HT1080 (cell line): ENCODE measurements at regions not wholly inside any gene's neighbourhood (a gene's known extent, or its start where the extent isn't known, plus 50 kb on each side); places are given as distances from the start of the nearest gene placed in this dataset. TPM values are rescaled to one million over a fixed set of nuclear protein-coding genes. Genes with fewer than 3 reads are reported as not detected.
A peak's percentile ranks its signal among the peaks of the same experiment; 100 is the strongest.
"Not testable (repeated sequence)": the region's sequence is repeated elsewhere in the genome, so short reads cannot be mapped to it uniquely, and the experiment has no call there.

Experiments used
- DNase-seq: peaks from one replicate; pipeline ENCODE4 v3.0.0-alpha.2; 2015; ENCODE audit warnings: low read depth
- small RNA-seq: library from RNA; depleted of rRNA; stranded (forward); fragments of <200 nt; gene quantifications from one replicate; pipeline ENCODE3, GENCODE V24; 2014

DNA sequence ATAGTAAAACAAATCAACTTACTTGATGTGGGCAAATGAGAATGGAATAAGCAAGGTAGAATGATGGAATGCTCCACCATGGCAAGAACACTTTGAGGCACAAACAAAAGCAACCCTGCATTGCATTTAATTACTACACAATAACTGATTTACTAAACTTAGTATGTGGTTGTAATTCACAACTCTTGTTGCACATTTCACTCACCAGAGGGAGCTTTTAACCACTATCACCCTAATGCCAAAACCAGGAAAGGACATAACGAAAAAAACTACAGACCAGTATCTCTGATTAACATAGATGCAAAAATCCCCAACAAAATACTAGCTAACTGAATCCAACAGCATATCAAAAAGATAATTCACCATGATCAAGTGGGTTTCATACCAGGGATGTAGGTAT, 659.8 kb downstream of the CPS1 start:
- peak; percentile 24 for DNase-seq

DNA sequence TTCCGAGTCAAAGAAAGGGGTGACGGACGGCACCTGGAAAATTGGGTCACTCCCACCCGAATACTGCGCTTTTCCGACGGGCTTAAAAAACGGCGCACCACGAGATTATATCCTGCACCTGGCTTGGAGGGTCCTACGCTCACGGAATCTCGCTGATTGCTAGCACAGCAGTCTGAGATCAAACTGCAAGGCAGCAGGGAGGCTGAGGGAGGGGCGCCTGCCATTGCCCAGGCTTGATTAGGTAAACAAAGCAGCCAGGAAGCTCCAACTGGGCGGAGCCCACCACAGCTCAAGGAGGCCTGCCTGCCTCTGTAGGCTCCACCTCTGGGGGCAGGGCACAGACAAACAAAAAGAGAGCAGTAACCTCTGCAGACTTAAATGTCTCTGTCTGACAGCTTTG, 663.1 kb downstream of the CPS1 start:
- not testable (repeated sequence) for DNase-seq

DNA sequence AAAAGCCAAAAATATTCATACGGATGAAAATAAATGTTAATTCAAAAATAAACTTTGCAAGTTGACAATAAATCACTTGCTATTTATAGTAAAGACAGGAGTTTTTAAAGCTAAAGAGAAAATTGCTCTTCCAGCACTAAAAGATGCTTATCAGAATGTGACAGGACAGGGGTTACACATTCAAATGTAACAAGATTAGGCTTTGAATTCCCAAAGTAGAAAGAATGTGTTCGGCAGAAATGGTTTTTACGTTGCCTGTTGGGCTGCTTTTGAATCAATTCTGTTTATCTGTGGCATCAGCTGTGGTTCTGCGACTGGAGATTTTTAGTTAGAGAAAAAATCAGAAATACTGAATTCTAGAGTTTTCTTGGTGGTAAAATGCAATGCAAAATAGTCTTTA, 669.4 kb downstream of the CPS1 start:
- no peak for DNase-seq

DNA sequence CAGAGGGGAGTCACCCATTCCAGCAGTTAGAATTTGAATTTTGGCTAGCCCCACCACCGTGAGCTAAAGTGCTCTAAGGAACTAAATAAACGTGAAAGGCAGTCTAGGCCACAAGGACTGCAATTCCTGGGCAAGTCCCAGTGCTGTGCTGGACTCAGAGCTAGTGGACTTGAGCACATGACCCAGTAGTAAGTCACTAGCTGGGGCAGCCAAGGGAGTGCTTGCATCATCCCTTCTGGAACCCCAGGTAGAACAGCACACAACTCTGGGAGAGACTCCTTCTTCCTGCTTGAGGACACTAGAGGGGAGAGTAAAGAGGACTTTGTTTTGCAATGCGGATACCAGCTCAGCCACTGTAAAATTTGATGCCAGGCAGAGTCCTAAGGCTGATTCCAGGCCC, 672.2 kb downstream of the CPS1 start:
- peak; percentile 15 for DNase-seq

DNA sequence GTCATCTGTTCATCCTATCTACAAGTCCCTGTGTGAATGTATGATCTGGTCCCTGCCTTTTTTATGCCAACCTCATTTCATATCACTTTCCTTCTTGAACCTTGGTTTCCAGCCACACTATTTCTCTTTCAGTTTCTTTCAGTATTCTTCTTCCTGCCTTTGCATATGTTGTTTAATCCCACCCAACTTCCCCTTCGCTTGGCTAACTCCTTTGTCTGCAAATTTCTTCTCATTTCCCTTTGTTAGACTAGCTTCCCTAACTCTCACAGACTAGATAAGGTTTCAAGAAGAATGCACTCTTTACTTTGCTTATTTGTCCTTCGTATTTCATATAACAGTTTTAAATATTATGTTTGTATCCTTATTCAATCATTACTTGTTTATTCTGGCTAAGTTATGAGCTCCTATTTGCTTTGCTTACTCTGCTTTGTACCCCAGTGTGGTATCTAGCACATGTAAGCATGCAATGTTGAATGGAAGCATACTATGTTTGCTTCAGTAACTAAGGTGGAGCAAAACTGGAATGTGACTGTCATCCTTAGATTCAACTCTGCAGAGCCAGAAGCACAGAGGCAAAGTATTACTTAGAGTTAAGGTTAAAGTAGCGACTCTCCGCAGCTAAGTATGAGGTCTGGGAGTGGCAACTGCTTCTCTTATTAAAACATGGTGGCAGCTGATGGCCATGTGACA, 681.3 kb downstream of the CPS1 start:
- DNase-seq, result no peak

DNA sequence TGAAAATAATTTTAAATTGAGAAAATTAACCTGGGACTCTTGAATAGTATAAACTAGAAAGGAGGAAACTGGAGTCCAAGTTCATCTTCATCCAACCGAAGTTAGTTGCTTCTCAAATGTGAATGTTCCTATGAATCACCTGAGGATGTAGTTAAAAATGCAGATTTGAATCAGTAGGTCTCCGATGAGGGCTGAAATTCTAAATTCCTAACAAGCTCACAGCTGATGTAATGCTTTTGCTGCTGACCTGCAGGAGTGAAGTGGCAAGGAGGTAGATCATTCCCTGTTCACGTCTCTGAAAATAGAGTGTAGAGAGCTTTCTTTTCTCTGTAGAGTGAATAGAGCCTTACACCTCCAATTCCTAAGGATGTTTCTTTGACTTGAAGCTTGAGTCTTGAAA, 685.5 kb downstream of the CPS1 start:
- no peak for DNase-seq

DNA sequence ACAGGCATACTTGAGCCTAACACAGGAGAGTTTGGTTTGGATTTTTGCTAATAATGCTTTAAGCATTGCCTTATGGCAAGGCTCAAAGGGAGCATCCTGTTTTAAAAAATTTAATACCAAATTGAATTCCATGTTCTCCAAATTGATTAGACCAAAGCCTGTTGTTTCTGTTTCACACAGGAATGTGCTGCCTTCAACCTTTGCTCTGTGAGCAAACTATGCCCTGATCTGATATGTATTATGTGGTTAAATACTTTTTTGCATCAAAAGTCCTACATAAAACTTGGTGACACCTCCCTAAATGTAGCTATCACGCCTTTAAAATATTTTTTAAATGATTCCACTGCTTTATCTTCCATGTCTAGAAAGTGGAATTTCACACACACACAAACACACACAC, 691.4 kb downstream of the CPS1 start:
- no peak for DNase-seq

DNA sequence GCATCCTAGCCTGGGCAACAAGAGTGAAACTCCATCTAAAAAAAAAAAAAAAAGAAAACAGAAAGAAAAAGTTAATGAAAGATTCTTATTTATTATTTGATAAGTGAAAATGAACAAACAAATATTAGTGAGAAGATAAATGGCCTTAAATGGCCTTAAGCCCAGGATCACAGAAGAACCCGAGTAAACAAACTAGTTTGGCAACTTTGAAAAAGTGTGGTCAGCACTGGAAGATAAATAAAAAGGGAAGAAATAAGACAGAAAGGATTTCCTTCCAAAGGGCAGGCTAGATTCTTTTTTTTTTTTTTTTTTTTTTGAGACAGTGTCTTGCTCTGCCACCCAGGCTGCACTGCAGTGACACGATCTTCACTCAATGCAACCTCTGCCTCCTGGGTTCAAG, 692.4 kb downstream of the CPS1 start:
- no peak for DNase-seq

DNA sequence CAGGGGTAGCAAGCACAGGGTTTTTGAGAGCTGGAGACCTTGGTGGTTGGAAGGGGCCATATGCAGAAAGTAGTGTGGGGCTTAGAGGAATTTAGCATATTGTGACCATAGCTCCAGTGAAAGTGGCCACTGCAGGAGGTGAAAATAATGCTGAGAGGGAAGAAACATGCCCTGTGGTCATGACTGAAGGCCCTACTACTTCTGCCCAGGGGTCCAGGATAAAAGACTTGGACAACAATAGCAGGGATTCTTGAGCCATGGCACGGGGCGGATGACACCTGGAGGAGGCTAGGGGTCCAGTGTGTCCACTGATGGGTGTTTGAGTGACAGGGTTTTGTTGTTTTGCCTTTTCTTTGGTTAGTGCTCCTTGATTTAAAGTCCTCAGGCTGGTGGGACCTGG, 694.6 kb downstream of the CPS1 start:
- no peak for DNase-seq

DNA sequence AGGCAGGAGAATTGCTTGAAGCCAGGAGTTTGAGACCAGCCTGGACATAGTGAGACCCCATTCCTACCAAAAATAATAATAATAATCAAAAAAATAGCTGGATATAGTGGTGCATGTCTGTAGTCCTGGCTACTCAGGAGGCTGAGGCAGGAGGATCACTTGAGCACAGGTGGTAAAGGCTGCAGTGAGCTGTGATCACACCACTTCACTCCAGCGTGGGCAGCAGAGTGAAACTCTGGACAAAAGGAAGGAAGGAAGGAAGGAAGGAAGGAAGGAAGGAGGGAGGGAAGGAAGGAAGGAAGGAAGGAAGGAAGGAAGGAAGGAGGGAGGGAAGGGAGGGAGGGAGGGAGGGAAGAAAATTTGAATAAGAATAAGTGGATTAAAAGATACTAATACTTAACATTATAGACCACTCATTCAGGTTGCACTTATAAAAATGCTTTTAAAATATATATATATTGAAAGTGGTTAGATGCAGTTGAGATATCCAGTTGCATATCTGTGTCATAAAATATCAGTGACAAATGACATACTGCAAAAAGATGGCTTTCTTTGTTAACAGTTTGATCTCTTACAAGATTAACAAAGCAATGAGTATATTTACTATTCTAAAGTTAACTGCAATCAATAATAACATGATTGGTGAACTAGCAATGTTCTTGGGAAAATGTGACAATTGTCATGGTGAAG, 702.4 kb downstream of the CPS1 start:
- DNase-seq, result no peak

DNA sequence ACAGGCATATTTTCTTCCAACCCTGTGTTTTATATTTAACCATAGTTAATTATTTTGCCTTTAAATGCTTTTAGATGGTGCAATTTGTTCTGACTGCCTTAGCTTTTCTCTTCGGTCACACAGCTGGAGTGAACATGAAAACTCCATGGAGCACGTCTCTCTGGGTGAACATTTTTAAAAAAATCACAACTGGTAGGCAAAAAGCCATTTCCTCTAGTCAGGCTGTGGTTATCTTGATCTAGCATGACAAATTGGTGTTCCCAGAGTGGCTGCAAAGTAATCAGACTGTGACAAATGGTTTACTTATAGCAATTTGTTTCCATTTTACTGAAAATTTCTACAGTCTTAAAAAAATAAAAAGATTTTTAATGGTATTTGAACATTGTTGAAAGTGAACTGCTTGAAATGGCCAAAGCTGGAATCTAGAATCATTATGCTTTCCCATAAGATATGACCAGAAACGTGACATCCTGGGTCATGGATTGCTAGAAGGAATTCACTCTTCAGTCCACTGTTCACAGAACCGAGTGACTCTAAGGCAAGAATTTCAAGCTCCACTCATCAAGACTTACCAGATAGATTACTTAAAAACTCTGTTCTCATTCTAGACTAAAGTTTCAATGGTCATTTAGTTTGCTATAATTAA, 703.6 kb downstream of the CPS1 start:
- no peak for DNase-seq

DNA sequence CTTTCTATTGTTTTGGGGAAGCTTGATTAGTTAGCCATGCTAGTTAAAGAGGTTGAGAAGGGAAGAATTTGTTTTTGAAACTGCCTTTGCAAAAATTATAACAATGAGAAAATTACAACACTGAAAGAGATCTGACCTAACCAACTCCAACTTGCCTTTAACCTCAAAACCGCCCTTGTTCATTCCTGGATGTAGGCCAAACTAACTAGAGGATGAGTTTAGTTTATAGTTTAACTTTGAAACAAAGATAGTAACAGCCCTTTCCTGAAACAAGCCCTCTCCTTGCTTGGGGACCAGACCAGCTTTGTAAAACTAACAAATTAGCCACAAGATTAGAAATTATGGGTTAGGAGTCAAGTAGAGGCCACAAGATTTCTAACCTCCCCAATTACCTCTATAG, 713.9 kb downstream of the CPS1 start:
- DNase-seq, result no peak

DNA sequence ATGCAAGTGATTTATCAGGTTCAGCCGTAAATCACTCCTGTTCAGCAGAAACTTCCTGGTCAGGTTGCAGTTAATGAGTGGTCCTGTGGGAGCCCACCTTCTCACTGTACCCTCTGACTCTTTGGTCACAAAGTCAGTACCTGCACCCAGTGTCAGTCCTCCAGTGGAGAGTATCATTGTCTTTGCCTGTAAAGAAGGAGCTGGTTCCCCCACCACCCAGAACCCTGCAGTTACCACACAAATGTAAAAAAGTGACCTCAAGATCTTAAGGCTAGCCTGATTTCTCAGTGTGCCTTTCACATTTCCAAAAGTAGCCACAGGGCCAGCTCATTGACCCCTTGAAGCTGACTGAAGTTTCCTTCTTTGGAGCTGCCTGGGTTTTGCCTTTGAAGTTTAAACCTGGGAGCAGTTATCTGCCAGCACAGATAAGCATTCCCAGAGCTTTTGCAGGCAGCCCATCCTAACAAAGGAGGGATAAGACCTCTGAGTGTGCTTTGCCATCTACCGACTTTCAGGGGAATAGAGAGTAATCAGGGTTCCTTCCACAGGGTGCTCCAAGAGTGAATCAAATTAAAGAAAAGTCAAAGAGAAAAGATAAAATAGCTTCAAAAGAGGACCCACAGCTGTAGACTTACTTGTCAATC, 725.2 kb downstream of the CPS1 start:
- no peak for DNase-seq

DNA sequence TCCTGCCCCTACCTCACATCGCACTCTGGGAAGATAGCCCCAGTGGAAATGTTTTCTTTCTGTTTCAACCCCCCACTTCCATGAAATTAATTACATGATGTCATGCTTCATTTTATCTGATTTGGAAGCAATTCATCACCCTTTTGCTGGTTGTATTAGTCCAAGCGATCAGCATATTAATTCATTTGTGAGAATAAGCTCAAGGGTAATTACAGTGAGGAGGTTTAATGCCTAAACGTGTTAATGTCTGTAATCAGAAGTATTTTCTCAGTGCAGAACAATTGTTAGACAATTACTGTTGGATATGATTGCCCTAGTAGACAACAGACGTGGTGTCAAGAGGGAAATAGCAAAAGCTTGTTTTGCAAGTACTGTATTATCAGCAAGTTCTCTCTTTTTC, 746.3 kb downstream of the CPS1 start:
- no peak for DNase-seq

DNA sequence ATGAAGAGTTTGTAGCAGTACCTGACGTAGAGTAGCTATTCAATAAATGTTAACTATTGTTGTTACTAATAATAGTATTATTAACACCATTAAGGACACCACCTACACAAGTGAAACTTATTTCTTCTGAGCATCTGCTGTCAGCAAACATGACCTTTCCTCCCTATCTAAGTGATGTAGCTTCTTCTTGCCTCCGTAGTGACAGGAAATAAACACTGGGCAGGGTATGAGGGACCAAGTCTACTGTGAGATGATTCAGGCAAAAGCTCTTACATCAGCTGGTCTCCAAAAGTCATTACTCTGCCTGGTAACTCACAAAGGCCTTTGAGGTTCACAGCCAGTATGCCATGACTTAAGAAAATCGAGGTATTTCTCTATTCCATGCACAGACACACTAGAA, 750.5 kb downstream of the CPS1 start:
- DNase-seq, result peak; percentile 8

Small RNAs in the stretch of these regions (small RNA-seq; reads per million reads assigned to genes)
- not detected for gene AC013404.1
